Effector memory CD8-positive, alpha-beta T cell (primary cell): ENCODE measurements at regions not wholly inside any gene's neighbourhood (a gene's known extent, or its start where the extent isn't known, plus 50 kb on each side); places are given as distances from the start of the nearest gene placed in this dataset.
"Not testable (repeated sequence)": the region's sequence is repeated elsewhere in the genome, so short reads cannot be mapped to it uniquely, and the experiment has no call there.

ENCODE experiments used
- ATAC-seq: fragments of 150-1000 bp; cut with Tn5 transposase; replicated peaks from 2 replicates; pipeline ENCODE4 v1.10.0; 2021; ENCODE audit warnings: mild to moderate bottlenecking, moderate library complexity
- DNase-seq, 3 experiments: peaks; one replicate each; pipeline ENCODE4 v3.0.0; 2021
- H3K27ac Mint-ChIP-seq, 2 donors: one replicate each; pipeline ENCODE4 v1.8.0; 2022; ENCODE audit warnings: mild to moderate bottlenecking in 2 of 2, mixed read lengths in 2 of 2, moderate library complexity in 2 of 2
- H3K27me3 Mint-ChIP-seq, 2 donors: one replicate each; pipeline ENCODE4 v1.8.0; 2022; ENCODE audit warnings: mixed read lengths in 2 of 2
- H3K36me3 Mint-ChIP-seq: one replicate; pipeline ENCODE4 v1.8.0; 2022; ENCODE audit warnings: mild to moderate bottlenecking, moderate library complexity, mixed read lengths; ENCODE audit not compliant: insufficient read depth
- H3K4me1 Mint-ChIP-seq, 2 donors: one replicate each; pipeline ENCODE4 v1.8.0; 2022; ENCODE audit warnings: low read depth in 2 of 2, mixed read lengths in 2 of 2
- H3K4me3 Mint-ChIP-seq, 2 donors: one replicate each; pipeline ENCODE4 v1.8.0; 2022; ENCODE audit warnings: mild to moderate bottlenecking in 2 of 2, mixed read lengths in 2 of 2, moderate library complexity in 2 of 2
- H3K9me3 Mint-ChIP-seq, 2 donors: one replicate each; pipeline ENCODE4 v1.8.0; 2022; ENCODE audit warnings: mixed read lengths in 2 of 2

DNA sequence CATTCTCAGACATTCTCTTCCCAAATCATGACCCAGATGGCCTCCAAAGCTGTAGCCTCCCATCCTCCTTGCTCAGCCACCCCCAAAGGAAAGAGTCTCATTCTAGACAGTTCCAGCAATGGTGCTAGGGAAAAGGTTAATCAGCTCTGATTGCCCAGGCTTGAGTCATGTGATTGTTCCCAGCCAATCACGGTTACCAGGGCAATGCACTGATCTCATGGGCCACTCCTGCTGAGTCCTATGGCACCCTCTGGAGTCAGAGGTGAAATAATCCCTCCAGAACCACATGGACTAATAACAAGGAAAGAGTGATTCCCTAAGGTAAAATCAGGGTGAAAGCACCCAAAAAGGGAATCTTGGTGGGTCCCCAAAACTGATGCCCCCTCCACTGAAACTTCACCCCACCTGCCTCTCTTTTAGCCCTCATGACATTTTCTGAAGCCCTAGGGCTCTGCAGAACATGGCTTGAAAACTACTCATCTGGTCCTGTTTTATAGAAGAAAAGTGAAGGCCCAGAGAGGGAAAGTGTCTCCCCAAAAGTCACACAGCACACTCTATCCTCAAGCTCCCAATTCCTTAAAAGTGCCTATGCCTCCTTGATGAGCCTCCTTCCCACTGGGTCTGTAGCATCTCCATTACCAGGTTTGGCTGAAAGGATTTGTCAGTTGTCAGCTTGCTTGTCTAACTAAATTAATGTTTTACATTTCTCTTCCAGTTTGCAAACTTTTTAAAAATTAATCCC is 203.7 kb downstream of the MN1 start:
- no peak overlapping the region for H3K27ac Mint-ChIP-seq
- peaks cover 2 to 5% of the 10 kb centered on the region in 2 donors for H3K9me3 Mint-ChIP-seq
- no peaks in the 10 kb centered on the region for H3K36me3 Mint-ChIP-seq
- no peak overlapping the region for H3K4me3 Mint-ChIP-seq
- ATAC-seq, result no peak
- H3K4me1 Mint-ChIP-seq, result no peaks in the 10 kb centered on the region
- no peak for DNase-seq
- H3K27me3 Mint-ChIP-seq, result peaks cover 11% of the 10 kb centered on the region in 2 donors

DNA sequence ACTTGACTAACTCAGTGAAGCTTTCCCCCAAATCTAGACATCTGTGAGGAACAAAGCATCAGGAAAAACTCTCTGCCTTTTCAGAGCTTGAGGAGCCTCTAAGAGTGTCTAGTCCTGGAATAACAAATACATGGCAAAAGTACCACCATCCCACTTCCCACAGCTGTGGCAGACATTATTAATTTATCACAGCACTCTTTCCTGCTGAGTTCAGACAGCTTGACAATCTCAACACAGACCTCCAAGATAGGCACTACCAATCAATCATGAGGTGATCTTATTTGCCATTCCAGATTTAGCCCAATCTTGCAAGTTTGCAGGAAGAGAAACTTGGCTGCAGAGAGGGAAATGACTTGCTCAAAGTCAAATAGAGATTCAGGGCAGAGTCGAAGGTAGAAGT is 202.8 kb downstream of the MN1 start:
- no peaks in the 10 kb centered on the region for H3K4me1 Mint-ChIP-seq
- H3K9me3 Mint-ChIP-seq, result peaks cover 2 to 5% of the 10 kb centered on the region in 2 donors
- H3K27me3 Mint-ChIP-seq, result peaks cover 11 to 13% of the 10 kb centered on the region in 2 donors
- DNase-seq (no peak), ATAC-seq (no peak)
- no peaks in the 10 kb centered on the region for H3K36me3 Mint-ChIP-seq
- no peak overlapping the region for H3K4me3 Mint-ChIP-seq
- H3K27ac Mint-ChIP-seq, result no peak overlapping the region

DNA sequence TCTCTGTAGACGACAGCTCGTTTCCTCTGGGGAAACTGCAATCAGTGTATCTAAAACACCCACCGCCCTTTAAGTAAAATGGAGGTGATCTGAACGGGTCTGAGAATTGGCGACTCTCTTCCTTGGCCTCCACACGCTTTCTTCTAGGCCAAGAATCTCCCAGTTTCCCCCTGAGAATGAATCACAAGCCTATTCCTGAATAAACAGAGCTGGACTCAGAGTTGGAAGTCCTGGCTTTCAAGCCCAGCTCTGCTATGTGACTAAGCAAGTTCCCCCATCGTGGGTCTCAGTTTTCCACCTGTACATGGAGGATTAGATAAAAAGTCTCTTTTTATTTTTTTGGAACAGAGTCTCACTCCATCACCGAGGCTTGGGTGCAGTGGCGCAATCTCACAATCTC is 200.4 kb downstream of the MN1 start:
- Mint-ChIP-seq H3K27ac (no peak overlapping the region), H3K4me3 (no peak overlapping the region)
- ATAC-seq, result no peak

DNA sequence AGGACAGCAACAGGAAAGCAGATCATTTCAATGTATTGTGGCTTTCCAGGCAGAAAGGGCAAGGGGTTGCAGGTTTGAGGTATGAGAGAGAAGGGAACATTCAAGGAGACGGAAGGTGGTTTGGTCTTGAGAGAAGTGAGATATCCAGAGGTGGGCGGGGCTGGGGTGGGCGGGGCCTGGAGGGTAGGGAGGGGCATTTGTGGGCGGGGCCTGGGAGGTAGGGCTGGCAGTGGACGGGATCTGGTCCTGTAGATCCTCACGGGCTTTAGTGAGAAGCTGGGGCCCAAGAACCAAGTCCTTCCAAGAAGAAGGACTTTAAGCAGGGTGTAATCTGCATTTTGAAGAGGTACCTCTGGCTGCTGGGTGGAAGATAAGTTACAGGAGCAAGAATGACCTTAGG is 199.2 kb downstream of the MN1 start:
- Mint-ChIP-seq H3K4me1 (no peaks in the 10 kb centered on the region), H3K9me3 (peaks cover 3 to 5% of the 10 kb centered on the region in 2 donors), H3K4me3 (no peak overlapping the region), H3K27ac (no peak overlapping the region), H3K36me3 (peaks cover 4% of the 10 kb centered on the region), H3K27me3 (peaks cover 16 to 22% of the 10 kb centered on the region in 2 donors)
- ATAC-seq (no peak), DNase-seq (no peak)

More for the DNA sequence above, 200.4 kb downstream of the MN1 start:
- no peaks in the 10 kb centered on the region for H3K4me1 Mint-ChIP-seq
- no peak for DNase-seq
- peaks cover 3 to 5% of the 10 kb centered on the region in 2 donors for H3K9me3 Mint-ChIP-seq
- H3K36me3 Mint-ChIP-seq, result peaks cover 4% of the 10 kb centered on the region
- peaks cover 11 to 22% of the 10 kb centered on the region in 2 donors for H3K27me3 Mint-ChIP-seq

DNA sequence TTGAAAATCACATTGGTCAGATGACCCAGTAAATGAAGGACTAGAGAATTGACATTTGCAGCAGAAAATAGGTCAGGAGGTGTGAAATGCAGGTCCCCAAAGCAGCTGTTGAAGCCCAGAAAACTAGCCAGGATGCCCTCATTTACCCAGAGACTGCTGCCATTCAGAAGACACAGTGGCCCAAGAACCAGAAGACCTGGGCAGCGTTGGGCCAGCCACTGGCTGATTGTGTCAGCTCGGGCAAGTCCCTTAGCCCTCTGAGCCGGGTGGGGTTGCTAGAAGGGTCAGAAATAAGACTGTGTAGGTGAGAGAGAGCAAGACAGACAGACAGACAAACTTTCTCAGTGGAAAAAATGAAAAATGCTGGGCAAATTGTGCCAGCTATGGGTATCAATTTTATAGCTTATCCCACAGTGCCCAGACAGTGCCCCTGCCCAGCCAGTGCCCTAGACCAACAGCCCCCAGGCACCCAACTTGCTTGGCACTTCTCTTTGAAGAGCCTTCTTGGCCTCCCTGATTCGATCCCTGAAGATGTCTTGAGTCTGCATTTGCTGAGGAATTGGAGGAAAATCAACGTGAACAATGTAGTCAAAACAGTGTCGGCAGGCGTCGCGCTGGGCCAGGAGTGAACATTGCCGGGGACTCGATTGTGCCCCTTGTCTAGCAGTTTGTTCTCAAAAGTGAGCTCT is 198.3 kb downstream of the MN1 start:
- H3K4me1 Mint-ChIP-seq, result no peaks in the 10 kb centered on the region
- H3K27me3 Mint-ChIP-seq, result peaks cover 16 to 22% of the 10 kb centered on the region in 2 donors
- no peak for ATAC-seq
- no peak overlapping the region for H3K4me3 Mint-ChIP-seq
- DNase-seq, result no peak
- peaks cover 4% of the 10 kb centered on the region for H3K36me3 Mint-ChIP-seq
- peaks cover 3 to 5% of the 10 kb centered on the region in 2 donors for H3K9me3 Mint-ChIP-seq
- H3K27ac Mint-ChIP-seq, result no peak overlapping the region

DNA sequence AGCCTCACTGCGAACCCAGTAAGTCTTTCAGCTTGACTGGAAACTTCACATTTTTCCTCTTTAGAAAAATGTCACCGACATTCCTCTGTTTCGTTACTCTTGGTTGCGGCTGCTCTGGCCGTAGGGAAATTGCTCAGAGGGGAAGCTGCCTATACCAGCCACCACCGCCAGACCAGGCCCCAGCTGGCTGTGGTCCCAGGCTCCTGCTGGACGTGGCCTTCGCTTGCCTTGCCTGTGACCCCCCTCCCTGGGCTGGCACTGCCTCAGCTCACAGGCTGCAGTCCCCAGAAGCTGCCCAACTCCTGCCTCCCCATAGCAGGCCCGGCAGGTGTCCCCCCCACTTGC is 197.8 kb downstream of the MN1 start:
- Mint-ChIP-seq H3K4me3 (no peak overlapping the region), H3K4me1 (no peaks in the 10 kb centered on the region), H3K27ac (no peak overlapping the region), H3K9me3 (peaks cover 3 to 5% of the 10 kb centered on the region in 2 donors), H3K27me3 (peaks cover 16 to 22% of the 10 kb centered on the region in 2 donors), H3K36me3 (peaks cover 4% of the 10 kb centered on the region)
- ATAC-seq (no peak), DNase-seq (no peak)

DNA sequence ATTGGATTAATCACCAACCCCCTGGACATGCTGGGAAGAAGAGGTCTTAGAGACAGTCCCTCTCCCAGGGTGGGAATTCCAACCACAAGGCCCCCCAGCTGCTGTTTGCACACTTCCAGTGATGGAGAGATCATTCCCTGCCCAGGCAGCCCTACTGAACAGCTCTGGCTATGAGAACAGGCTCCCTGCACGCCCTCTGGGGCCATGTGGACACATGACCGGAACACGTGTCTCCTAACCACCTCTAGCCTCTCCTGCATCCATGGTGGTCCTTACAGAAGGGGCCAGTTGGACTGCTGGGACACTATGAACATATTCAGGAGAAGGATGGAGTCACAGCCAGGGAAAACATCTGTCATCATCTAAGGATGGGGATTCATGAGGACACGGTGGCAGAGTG is 196.2 kb downstream of the MN1 start:
- peaks cover 16 to 22% of the 10 kb centered on the region in 2 donors for H3K27me3 Mint-ChIP-seq
- no peaks in the 10 kb centered on the region for H3K4me1 Mint-ChIP-seq

DNA sequence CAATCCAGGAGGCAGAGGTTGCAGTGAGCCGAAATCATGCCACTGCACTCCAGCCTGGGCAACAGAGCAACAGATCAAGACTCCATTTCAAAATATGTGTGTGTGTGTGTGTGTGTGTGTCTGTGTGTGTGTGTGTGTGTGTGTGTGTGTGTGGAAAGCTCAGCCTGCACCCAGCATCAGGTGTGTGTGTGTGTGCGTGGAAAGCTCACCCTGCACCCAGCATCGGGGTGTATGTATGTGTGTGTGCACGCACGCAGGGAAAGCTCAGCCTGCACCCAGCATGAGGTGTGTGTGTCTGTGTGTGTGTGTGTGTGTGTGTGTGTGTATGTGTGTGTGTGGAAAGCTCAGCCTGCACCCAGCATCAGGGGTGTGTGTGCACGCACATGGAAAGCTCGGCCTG is 193.8 kb downstream of the MN1 start:
- H3K27ac Mint-ChIP-seq, H3K36me3 Mint-ChIP-seq, DNase-seq, H3K4me1 Mint-ChIP-seq, H3K4me3 Mint-ChIP-seq, H3K9me3 Mint-ChIP-seq, ATAC-seq: not testable (repeated sequence)
- H3K27me3 Mint-ChIP-seq, result peaks cover 18 to 23% of the 10 kb centered on the region in 2 donors

More for the DNA sequence above, 196.2 kb downstream of the MN1 start:
- no peak overlapping the region for H3K27ac Mint-ChIP-seq
- H3K4me3 Mint-ChIP-seq, result no peak overlapping the region
- peaks cover 4% of the 10 kb centered on the region for H3K36me3 Mint-ChIP-seq
- ATAC-seq, result no peak
- peaks cover 3 to 5% of the 10 kb centered on the region in 2 donors for H3K9me3 Mint-ChIP-seq
- DNase-seq, result no peak

DNA sequence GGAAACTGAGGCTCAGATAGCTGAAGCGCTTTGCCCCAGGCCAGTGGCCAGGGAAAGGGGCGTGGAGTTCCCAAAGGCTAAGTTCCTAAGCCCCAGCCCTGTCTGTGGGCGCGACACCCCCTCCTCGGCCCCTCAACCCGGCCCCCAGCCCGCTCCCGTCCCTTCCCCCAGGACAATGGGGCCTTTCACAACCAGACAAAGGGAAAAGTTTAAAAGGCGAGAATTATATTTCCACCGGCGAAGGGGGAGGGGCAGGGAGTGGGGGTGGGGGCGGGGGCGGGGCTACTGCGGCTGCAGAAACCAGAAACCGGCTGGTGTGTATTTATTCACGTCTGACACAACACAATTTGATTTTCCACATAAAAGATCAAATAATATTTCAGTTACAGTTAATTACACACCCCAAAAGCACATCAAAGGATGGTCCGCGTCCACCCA is 192.1 kb downstream of the MN1 start:
- ATAC-seq (no peak), DNase-seq (no peak)
- no peak overlapping the region for H3K4me3 Mint-ChIP-seq
- H3K27me3 Mint-ChIP-seq, result peaks cover 12 to 40% of the 10 kb centered on the region in 2 donors
- H3K36me3 Mint-ChIP-seq, result peaks cover 4% of the 10 kb centered on the region
- H3K9me3 Mint-ChIP-seq, result no peaks in the 10 kb centered on the region
- H3K27ac Mint-ChIP-seq, result no peak overlapping the region
- H3K4me1 Mint-ChIP-seq, result peaks cover 0 to 4% of the 10 kb centered on the region in 2 donors

DNA sequence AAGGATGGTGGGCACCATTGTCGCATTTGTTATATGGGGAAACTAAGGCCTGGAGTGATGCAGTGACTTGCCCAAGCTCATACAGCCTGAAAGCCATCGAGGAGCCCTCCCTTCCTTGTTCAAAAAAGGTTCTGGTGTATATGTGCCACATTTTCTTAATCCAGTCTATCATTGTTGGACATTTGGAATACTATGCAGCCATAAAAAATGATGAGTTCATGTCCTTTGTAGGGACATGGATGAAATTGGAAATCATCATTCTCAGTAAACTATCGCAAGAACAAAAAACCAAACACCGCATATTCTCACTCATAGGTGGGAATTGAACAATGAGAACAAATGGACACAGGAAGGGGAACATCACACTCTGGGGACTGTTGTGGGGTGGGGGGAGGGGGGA is 191.4 kb downstream of the MN1 start:
- H3K9me3 Mint-ChIP-seq, ATAC-seq, H3K4me1 Mint-ChIP-seq, H3K4me3 Mint-ChIP-seq, H3K36me3 Mint-ChIP-seq, DNase-seq, H3K27ac Mint-ChIP-seq: not testable (repeated sequence)
- peaks cover 15 to 47% of the 10 kb centered on the region in 2 donors for H3K27me3 Mint-ChIP-seq

DNA sequence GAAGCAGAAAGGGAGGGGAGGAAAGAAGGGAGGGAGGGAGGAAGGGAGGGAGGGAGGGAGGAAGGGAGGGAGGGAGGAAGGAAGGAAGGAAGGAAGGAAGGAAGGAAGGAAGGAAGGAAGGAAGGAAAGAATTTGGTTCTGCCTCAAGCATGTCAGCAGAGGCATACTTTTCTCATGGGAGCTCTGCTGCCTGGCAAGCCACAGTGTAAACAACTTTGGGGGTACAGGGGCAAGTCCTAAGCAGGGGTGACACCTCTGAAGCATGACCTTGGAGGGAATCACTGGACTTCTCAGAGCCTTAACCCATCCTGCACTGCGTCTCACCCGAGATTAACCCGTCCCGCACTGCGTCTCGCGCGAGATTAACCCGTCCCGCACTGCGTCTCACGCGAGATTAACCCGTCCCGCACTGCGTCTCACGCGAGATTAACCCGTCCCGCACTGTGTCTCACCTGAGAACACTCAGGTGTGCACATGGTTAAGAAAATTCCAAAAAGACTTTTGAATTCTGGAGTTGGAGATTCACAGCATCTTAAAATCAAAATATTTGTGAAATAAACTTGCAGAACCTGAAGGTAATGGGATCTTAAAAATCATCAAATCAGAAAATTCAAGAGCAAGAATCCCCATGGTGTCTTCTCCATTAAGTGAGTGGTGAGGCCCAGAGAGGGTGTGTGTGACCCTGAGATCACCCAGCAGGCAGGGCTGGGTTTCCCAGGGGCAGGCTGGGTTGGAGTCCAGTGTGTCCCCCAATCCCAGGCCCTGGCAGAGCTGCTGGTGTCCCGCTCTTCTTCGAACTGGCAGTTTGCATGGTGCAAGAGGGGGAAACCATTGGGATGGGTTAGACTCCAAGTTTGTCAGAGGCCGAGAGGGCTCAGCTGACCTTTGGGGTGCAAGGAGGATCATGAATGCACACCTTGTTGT is 190.4 kb downstream of the MN1 start:
- H3K9me3 Mint-ChIP-seq, result no peaks in the 10 kb centered on the region
- H3K4me3 Mint-ChIP-seq, result no peak overlapping the region
- no peak for ATAC-seq

DNA sequence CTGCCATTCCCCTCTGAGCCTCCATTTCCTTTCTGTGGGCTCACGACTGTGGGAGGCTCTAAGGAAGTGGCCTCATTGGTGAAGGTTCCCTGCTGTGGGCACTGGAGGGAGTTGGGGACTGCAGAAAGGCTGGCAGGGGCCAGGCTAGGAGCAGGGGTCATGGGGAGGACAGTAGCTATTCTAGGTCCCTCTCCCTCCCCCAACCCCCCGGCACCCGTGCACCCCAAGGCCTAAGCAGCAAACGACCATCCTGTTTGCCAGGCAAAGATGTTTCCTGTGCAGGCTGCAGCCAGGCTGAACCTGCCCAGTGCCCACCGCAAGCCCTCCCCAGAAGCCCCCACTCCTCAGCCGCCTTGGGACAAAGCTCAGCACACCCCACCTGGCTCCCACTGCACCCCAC is 189.4 kb downstream of the MN1 start:
- no peak for ATAC-seq
- no peaks in the 10 kb centered on the region for H3K36me3 Mint-ChIP-seq
- no peak overlapping the region for H3K27ac Mint-ChIP-seq
- no peak for DNase-seq
- peaks cover 0 to 4% of the 10 kb centered on the region in 2 donors for H3K4me1 Mint-ChIP-seq
- H3K9me3 Mint-ChIP-seq, result no peaks in the 10 kb centered on the region
- H3K27me3 Mint-ChIP-seq, result peaks cover 15 to 60% of the 10 kb centered on the region in 2 donors
- H3K4me3 Mint-ChIP-seq, result no peak overlapping the region

More for the DNA sequence above, 190.4 kb downstream of the MN1 start:
- Mint-ChIP-seq H3K27me3 (peaks cover 15 to 55% of the 10 kb centered on the region in 2 donors), H3K27ac (no peak overlapping the region), H3K4me1 (peaks cover 0 to 4% of the 10 kb centered on the region in 2 donors), H3K36me3 (no peaks in the 10 kb centered on the region)
- DNase-seq, result no peak
